ENCODE measurements at regions not wholly inside any gene's neighbourhood (a gene's known extent, or its start where the extent isn't known, plus 50 kb on each side); places are given as distances from the start of the nearest gene placed in this dataset.
"Not testable (repeated sequence)": the region's sequence is repeated elsewhere in the genome, so short reads cannot be mapped to it uniquely, and the experiment has no call there.

GRCh38 chr15:75100679-75101078, 77.3 kb downstream of the PPCDC start:
- Mint-ChIP-seq H3K9me3 (no peaks in the 10 kb centered on the region), H3K27ac (no peak overlapping the region), H3K4me1 (no peaks in the 10 kb centered on the region), H3K4me3 (no peak overlapping the region), H3K27me3 (no peaks in the 10 kb centered on the region), H3K36me3 (no peaks in the 10 kb centered on the region)

DNA sequence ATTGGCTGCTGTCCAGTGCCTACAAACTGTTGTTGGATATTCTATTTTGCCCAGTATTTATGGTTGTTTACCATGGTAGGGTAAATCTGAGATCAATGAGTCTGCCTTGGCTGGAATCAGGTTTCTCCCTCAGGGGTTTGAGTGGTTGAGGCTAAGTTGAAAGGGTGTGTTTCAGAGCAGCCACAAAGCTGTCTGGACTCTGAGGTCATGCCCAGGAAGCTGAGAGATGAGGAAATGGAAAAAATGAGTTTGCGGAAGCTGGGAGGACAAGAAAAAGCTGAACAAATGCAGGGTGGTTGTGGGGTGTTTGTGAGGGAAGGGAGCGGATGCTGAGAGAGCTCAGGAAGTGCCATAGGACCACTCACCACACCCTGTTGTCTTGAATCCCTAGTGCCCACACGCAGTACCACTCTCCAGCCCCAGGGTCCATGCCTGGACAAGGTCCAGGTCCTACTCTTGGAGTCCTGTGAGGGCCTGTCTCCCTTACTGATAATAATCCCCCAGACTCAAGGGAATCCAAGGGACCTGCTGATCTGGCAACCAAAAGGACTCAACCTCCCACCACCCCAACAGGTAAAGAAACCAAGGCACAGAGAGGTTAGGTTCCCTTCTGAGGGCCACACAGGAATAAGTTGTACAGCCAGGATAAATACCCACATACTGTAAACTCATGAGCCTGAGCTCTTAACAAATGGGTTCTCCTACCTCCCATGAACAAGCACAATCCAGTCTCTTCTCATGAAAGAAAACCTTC, 81.6 kb downstream of the PPCDC start:
- no peaks in the 10 kb centered on the region for H3K9me3 Mint-ChIP-seq
- no peaks in the 10 kb centered on the region for H3K36me3 Mint-ChIP-seq
- peaks cover 5% of the 10 kb centered on the region for H3K27me3 Mint-ChIP-seq
- peaks cover 13% of the 10 kb centered on the region for H3K4me1 Mint-ChIP-seq
- no peak overlapping the region for H3K27ac Mint-ChIP-seq
- H3K4me3 Mint-ChIP-seq = no peak overlapping the region

DNA sequence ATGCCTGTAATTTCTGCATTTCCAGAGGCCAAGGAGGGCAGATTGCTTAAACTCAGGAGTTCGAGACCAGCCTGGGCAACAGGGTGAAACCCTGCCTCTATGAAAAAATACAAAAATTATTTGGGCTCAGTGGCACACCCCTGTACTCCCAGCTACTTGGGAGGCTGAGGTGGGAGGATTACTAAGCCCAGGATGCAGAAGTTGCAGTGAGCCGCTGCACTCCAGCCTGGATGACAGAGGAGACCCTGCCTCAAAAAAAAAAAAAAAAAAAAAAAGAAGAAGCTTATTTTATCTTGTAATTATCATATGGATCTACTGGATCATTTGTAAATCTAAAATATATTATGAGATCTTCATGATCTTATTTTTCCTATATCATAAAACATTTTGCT, 84.1 kb downstream of the PPCDC start:
- Mint-ChIP-seq H3K9me3 (no peaks in the 10 kb centered on the region), H3K27me3 (peaks cover 8% of the 10 kb centered on the region), H3K27ac (peak overlapping the region; percentile 81), H3K4me1 (peaks cover 13% of the 10 kb centered on the region), H3K36me3 (no peaks in the 10 kb centered on the region), H3K4me3 (no peak overlapping the region)

GRCh38 chr15:75107908-75108838, 84.8 kb downstream of the PPCDC start:
- Mint-ChIP-seq H3K4me3 (no peak overlapping the region), H3K4me1 (peaks cover 13% of the 10 kb centered on the region), H3K36me3 (no peaks in the 10 kb centered on the region), H3K9me3 (no peaks in the 10 kb centered on the region), H3K27ac (peak overlapping the region; percentile 81), H3K27me3 (peaks cover 8% of the 10 kb centered on the region)

DNA sequence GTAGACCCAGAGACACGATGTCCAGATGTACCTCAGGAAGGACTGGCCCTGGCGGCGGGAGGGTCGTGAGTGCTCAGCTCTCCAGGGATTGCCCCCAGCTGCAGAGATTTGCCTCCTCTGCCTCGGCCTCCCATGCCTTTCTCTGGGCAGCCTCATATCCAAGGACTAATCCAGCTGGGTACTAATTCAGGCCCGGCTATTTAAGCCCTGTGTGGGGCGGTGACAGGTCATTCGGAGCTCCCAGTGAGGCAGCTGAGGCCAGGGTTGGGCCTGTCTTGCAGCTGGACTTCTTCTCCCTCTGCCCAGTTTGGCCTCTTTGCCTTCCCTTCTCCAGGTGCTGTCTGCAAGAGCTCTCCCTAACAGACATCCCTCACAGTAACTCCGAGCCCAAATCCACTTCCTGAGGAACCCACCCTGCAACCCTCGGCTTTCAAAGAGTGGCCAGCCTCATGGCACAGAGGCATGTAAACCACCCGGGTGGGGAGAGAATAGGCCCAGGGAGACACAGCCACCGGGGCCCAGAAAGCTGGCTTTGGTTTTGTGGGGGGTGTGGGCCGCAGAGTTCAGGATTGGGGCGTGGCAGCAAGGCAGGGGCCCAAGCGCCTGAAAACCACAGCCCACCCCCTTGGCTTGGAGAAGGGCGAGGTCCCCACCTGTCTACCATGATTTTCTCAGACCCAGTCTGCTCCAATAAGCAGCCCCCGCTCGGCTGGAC, 85.8 kb downstream of the PPCDC start:
- H3K36me3 Mint-ChIP-seq = no peaks in the 10 kb centered on the region
- no peak overlapping the region for H3K27ac Mint-ChIP-seq
- H3K27me3 Mint-ChIP-seq = peaks cover 8% of the 10 kb centered on the region
- H3K9me3 Mint-ChIP-seq = no peaks in the 10 kb centered on the region
- H3K4me3 Mint-ChIP-seq = no peak overlapping the region
- peaks cover 13% of the 10 kb centered on the region for H3K4me1 Mint-ChIP-seq

DNA sequence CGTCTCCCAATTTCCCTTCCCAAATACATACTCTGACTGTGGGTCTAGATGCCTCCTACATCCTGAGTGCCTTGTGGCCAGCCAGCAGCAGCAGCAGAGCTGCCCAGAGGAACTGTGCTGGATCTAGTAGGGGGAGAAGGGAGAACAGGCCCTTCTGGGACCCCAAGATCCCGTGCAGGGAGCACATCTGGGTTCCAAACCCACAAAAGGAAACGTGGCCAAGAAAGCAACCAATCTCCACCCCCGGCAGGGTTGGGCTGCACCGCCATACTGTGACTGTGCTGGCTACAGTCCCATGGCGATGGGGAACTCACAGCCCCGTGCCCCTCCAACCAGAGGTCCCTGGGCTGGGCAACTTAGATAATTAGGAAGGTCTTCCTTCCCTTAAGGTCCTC, 86.3 kb downstream of the PPCDC start:
- H3K4me3 Mint-ChIP-seq = no peak overlapping the region

DNA sequence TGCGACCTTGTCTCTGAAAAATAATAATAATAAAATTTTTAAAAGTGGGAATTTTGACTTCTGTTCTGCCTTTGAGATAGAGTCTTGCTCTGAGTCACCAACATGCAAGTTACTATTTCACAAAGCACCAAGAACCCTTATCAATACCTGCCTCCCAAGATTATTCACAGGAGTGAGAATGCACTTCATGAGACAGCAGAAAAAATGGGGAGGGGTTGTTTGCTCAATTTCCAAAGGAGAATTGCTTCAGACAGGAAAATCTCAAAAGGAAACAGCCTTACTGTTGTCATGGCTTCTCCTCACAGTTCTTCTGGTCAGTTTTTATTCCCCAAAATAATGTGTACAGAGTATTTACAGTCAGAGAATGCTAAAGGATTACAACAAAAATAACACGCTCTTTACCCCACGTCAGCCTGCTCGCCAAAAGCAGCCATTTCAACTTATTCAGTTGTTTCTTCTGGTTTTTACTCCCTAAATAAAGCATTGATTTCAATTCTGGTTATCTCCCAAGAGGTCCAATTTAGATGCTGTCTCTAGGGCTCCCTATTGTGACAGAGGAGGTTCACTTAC, 89.0 kb downstream of the PPCDC start:
- H3K27ac Mint-ChIP-seq = no peak overlapping the region
- peaks cover 13% of the 10 kb centered on the region for H3K4me1 Mint-ChIP-seq
- H3K4me3 Mint-ChIP-seq = no peak overlapping the region
- no peaks in the 10 kb centered on the region for H3K36me3 Mint-ChIP-seq
- H3K9me3 Mint-ChIP-seq = no peaks in the 10 kb centered on the region
- H3K27me3 Mint-ChIP-seq = peaks cover 8% of the 10 kb centered on the region

More for the DNA sequence above, 86.3 kb downstream of the PPCDC start:
- no peak overlapping the region for H3K27ac Mint-ChIP-seq
- H3K4me1 Mint-ChIP-seq = peaks cover 13% of the 10 kb centered on the region
- H3K36me3 Mint-ChIP-seq = no peaks in the 10 kb centered on the region
- H3K9me3 Mint-ChIP-seq = no peaks in the 10 kb centered on the region
- H3K27me3 Mint-ChIP-seq = peaks cover 8% of the 10 kb centered on the region

DNA sequence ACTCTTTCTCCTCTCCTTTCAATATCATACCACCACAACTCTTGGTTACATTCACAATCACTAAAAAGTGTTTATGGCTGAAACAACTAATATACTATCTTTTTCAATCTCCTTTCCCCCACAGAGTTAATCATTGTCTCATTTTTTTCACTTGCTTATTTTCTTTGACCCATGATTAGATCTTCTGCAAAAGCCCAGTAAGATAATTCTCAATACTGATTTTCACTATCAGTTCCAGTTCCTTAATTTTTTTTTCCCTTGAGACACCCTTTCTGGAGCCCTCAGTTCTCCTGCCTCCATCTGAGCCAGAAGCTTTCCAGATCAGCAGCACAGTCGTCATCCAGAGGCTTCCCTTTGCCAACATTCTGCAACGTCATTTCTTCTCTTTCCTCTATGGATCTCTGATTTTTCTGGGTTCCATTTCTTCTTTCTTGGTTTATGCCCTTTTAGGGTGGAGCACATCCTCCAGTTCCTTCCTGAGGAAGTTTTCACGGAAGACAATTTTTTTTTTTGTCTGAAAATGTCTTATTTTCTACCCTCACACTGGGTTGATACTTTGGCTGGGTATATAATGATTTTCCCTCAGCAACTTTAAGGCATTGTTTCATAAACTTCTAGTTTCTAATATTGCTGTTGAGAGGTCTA, 88.7 kb upstream of the C15orf39 start:
- peaks cover 10% of the 10 kb centered on the region for H3K4me1 Mint-ChIP-seq
- H3K27me3 Mint-ChIP-seq = peaks cover 8% of the 10 kb centered on the region
- no peak overlapping the region for H3K4me3 Mint-ChIP-seq
- no peaks in the 10 kb centered on the region for H3K36me3 Mint-ChIP-seq
- no peak overlapping the region for H3K27ac Mint-ChIP-seq
- H3K9me3 Mint-ChIP-seq = no peaks in the 10 kb centered on the region

DNA sequence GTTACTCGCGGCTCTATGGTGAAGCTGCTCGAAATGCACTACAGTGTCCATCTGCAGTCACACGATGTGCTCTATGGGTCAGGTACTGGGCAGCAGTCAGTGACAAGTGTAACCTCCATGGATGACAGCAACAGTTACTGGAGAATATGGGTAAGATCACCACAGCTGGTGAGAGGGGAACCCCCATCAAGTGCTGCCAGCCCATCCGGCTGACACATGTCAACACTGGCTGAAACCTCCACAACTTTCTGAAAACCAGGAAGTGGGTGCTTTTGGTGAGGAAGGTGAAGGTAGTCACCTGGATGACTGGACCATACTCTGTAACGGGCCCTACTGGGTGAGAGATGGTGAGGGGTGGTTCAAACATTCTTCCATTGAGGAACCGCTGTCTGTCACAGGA, 87.4 kb upstream of the C15orf39 start:
- Mint-ChIP-seq H3K9me3 (no peaks in the 10 kb centered on the region), H3K27ac (no peak overlapping the region), H3K27me3 (peaks cover 6% of the 10 kb centered on the region), H3K4me1 (no peaks in the 10 kb centered on the region), H3K36me3 (no peaks in the 10 kb centered on the region), H3K4me3 (no peak overlapping the region)

GRCh38 chr15:75114796-75115195, 86.9 kb upstream of the C15orf39 start:
- no peak overlapping the region for H3K27ac Mint-ChIP-seq
- H3K4me1 Mint-ChIP-seq = no peaks in the 10 kb centered on the region
- no peak overlapping the region for H3K4me3 Mint-ChIP-seq
- H3K9me3 Mint-ChIP-seq = no peaks in the 10 kb centered on the region
- H3K36me3 Mint-ChIP-seq = no peaks in the 10 kb centered on the region
- H3K27me3 Mint-ChIP-seq = peaks cover 3% of the 10 kb centered on the region

DNA sequence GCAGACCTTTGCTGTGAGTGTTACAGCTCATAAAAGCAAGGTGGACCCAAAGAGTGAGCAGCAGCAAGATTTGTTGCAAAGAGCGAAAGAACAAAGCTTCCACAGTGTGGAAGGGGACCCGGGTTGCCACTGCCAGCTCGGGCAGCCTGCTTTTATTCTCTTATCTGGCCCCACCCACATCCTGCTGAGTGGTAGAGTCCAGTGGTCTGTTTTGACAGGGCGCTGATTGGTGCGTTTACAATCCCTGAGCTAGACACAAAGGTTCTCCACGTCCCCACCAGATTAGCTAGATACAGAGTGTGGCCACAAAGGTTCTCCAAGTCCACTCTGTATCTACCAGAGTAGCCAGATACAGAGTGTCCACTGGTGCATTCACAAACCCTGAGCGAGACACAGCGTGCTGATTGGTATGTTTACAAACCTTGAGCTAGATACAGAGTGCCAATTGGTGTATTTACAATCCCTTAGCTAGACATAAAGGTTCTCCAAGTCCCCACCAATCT, 86.2 kb upstream of the C15orf39 start:
- H3K4me3 Mint-ChIP-seq, H3K36me3 Mint-ChIP-seq, H3K4me1 Mint-ChIP-seq, H3K27me3 Mint-ChIP-seq, H3K27ac Mint-ChIP-seq, H3K9me3 Mint-ChIP-seq: not testable (repeated sequence)

DNA sequence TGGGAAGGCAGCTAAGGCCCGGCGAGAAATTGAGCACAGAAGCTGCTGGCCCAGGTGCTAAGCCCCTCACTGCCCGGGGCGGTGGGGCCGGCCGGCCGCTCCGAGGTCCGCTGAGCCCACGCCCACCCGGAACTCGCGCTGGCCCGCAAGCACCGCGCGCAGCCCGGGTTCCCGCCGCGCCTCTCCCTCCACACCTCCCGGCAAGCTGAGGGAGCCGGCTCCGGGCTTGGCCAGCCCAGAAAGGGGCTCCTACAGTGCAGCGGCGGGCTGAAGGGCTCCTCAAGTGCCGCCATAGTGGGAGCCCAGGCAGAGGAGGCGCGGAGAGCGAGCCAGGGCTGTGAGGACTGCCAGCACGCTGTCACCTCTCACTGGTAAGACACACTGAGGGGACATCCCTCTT, 85.5 kb upstream of the C15orf39 start:
- H3K27ac Mint-ChIP-seq, H3K9me3 Mint-ChIP-seq, H3K36me3 Mint-ChIP-seq, H3K27me3 Mint-ChIP-seq, H3K4me1 Mint-ChIP-seq, H3K4me3 Mint-ChIP-seq: not testable (repeated sequence)

- H3K36me3 Mint-ChIP-seq = no peaks in the 10 kb centered on the region
- H3K9me3 Mint-ChIP-seq = no peaks in the 10 kb centered on the region
- H3K27me3 Mint-ChIP-seq = no peaks in the 10 kb centered on the region
- H3K4me3 Mint-ChIP-seq = no peak overlapping the region
- H3K4me1 Mint-ChIP-seq = no peaks in the 10 kb centered on the region
- H3K27ac Mint-ChIP-seq = no peak overlapping the region
Measured at GRCh38 chr15:75117993-75118392, 83.7 kb upstream of the C15orf39 start.

GRCh38 chr15:75119312-75119711, 82.4 kb upstream of the C15orf39 start:
- H3K4me3 Mint-ChIP-seq, H3K27me3 Mint-ChIP-seq, H3K4me1 Mint-ChIP-seq, H3K36me3 Mint-ChIP-seq, H3K27ac Mint-ChIP-seq, H3K9me3 Mint-ChIP-seq: not testable (repeated sequence)

DNA sequence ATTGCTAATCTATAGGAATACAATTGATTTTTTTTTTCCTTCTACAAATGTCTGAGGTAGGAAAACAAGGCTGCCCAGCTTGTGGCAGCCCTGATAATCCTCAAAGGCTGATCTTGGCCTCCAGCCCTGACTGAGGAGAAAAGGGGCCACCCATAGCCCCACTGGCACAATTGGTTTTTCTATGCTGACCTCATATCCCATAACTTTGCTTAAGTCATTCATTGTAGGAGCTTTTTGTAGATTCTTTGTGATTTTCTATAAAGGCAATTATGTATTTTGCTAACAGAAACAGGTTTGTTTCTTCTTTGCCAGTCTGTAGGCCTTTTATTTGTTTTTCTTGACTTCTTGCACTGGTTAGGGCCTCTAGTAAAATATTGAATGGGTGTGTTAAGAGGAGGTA, 80.2 kb upstream of the C15orf39 start:
- no peak overlapping the region for H3K4me3 Mint-ChIP-seq
- H3K27ac Mint-ChIP-seq = no peak overlapping the region
- no peaks in the 10 kb centered on the region for H3K4me1 Mint-ChIP-seq
- H3K9me3 Mint-ChIP-seq = no peaks in the 10 kb centered on the region
- no peaks in the 10 kb centered on the region for H3K27me3 Mint-ChIP-seq
- no peaks in the 10 kb centered on the region for H3K36me3 Mint-ChIP-seq

Measured in activated naive CD4-positive, alpha-beta T cell treated with anti-CD3 and anti-CD28 coated beads, Interleukin-2, amount 50 U/mL, for 24 hours (primary cell).